HEK293T (cell line): ENCODE measurements at regions not wholly inside any gene's neighbourhood (a gene's known extent, or its start where the extent isn't known, plus 50 kb on each side); places are given as distances from the start of the nearest gene placed in this dataset.

Source experiments
- ARNT ChIP-seq: fragments of 450-650 bp; IDR thresholded peaks from 2 replicates; pipeline ENCODE4 v1.6.1; 2017; ENCODE audit warnings: mild to moderate bottlenecking
- CTBP1 ChIP-seq: fragments of 450-650 bp; IDR thresholded peaks from 2 replicates; pipeline ENCODE4 v1.6.1; 2016; ENCODE audit warnings: borderline replicate concordance
- ELF4 ChIP-seq: fragments of 450-650 bp; IDR thresholded peaks from 2 replicates; pipeline ENCODE4 v1.6.1; 2017; ENCODE audit warnings: antibody characterized with exemption
- FOXK2 ChIP-seq: fragments of 450-650 bp; IDR thresholded peaks from 2 replicates; pipeline ENCODE4 v1.6.1; 2016; ENCODE audit warnings: mild to moderate bottlenecking
- FOXM1 ChIP-seq: fragments of 450-650 bp; IDR thresholded peaks from 2 replicates; pipeline ENCODE4 v1.6.1; 2017; ENCODE audit warnings: mild to moderate bottlenecking, borderline replicate concordance
- SP1 ChIP-seq: fragments of 450-650 bp; IDR thresholded peaks from 2 replicates; pipeline ENCODE4 v1.6.1; 2017
- SUZ12 ChIP-seq: fragments of 450-650 bp; IDR thresholded peaks from 2 replicates; pipeline ENCODE4 v1.6.1; 2016; ENCODE audit warnings: mild to moderate bottlenecking
- ZNF384 ChIP-seq: fragments of 450-650 bp; IDR thresholded peaks from 2 replicates; pipeline ENCODE4 v1.6.1; 2016

GRCh38 chr18:61984349-61984748 lies 91.5 kb upstream of the RNF152 start:
- TF ChIP-seq ELF4 (no peak), SP1 (no peak), SUZ12 (no peak), ZNF384 (no peak), FOXM1 (no peak), FOXK2 (no peak), CTBP1 (no peak), ARNT (no peak)
